DMS114 treated with DMSO at 0.1 percent for 48 hours (cell line): ENCODE measurements at regions not wholly inside any gene's neighbourhood (a gene's known extent, or its start where the extent isn't known, plus 50 kb on each side); places are given as distances from the start of the nearest gene placed in this dataset.
"Not testable (repeated sequence)": the region's sequence is repeated elsewhere in the genome, so short reads cannot be mapped to it uniquely, and the experiment has no call there.

ENCODE experiments used
- DNase-seq: peaks from one replicate; lab custom pipeline; 2025; ENCODE audit not compliant: unreplicated experiment; lab: John Stamatoyannopoulos, UW

- DNase-seq, result not testable (repeated sequence)
These were observed 246.4 kb downstream of the TMEM121 start for GRCh38 chr14:105772710-105773250.

DNA sequence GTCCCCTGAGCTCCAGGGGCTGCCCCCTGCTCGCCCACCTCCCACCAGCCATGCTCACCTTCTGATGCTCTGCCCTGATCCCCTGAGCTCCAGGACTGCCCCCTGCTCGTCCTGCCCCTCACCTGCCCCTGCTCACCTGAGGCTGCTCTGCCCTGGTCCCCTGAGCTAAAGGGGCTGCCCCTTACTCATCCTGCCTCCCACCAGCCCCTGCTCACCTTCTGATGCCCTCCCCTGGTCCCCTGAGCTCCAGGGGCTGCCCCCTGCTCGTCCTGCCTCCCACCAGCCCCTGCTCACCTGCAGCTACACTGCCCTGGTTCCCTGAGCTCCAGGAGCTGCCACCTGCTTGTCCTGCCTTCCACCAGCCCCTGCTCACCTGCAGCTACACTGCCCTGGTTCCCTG is 247.2 kb downstream of the TMEM121 start:
- DNase-seq, result no peak

DNA sequence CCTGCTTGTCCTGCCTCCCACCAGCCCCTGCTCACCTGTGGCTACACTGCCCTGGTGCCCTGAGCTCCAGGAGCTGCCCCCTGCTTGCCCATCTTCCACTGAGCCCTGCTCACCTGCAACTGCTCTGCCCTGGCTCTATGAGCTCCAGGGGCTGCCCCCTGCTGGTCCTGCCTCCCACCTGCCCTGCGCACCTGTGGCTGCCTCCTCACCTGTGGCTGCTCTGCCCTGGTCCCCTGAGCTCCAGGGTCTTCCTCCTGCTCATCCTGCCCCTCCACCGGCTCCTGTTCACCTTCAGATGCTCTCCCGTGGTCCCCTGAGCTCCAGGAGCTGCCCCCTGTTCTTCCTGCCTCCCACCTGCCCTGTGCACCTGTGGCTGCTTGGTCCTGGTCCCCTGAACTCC is 247.6 kb downstream of the TMEM121 start:
- no peak for DNase-seq

- not testable (repeated sequence) for DNase-seq
These were observed 248.4 kb downstream of the TMEM121 start for GRCh38 chr14:105774585-105775348.

GRCh38 chr14:105775349-105775923 is 249.1 kb downstream of the TMEM121 start:
- DNase-seq, result not testable (repeated sequence)

GRCh38 chr14:105776112-105776511 is 249.7 kb downstream of the TMEM121 start:
- DNase-seq, result not testable (repeated sequence)

DNA sequence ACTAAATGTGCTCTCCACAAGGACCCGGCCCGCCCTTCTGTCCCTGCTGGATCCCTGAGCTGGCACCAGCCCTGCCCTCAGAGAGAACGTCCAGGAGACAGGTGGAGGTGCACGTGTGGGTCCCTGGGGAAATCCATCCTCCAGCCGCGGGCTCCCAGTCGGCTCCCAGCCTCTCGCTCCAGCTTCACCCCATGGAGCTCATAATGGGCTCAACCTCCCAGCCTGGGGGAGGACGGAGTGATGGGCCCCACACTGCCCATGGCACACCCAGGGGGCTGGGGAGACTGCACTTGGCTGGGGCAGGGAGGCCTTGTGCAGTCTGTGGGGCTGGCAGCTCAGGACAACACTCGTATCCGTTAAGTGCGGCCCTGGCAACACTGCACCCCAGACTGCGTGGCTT is 250.5 kb downstream of the TMEM121 start:
- no peak for DNase-seq

DNA sequence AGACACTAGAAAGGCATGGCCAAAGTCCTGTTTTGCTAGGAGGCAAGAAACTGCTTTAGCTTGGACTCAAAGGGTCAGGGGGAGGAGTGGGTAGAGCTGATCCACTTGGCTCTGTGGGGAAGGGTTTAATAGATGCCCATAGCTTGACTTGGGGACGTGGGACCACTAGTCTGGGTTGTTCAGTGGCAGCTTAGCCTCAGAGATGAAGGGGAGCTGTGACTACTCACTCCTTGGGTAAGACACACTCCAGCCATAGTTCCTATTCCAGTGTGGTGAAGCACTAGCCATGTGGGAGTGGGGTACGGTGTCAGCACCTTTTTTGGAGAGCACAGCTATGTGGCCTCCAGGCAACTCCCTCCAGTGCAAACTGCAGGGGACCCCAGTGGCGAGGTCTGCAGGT is 257.3 kb downstream of the TMEM121 start:
- DNase-seq, result no peak

DNA sequence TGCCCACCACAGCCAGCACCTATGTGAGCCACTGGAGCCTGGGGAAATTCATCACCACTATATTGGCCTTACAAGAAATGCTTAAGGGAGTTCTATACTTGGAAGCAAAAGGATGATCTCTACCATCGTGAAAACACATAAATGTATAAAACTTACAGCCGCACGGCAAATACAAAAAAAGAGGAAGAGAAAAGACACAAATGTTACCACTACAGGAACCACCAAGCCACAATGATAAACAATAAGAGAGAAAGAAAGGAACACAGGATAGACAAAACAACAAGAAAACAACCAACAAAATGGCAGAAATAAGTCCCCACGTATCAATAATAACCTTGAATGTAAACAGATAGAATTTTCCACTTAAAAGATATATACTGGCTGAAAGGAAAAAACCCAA is 267.5 kb downstream of the TMEM121 start:
- DNase-seq, result no peak

DNA sequence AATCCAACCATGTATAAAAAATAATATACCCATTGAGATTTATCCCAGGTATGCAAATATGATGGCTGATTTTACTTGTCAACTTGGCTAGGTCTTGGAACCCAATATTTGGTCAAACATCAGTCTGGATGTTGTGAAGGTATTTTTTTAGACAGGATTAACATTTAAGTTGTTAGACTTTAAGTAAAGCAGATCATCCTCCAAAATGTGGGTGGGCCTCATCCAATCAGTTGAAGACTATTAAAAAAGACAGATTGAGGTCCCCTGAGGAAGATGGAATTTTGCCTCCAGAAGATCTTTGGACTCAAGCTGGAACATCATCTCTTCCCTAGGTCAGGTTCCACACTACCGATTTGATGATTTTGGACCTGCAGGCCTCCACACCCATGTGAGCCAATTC is 271.2 kb downstream of the TMEM121 start:
- DNase-seq, result no peak

DNA sequence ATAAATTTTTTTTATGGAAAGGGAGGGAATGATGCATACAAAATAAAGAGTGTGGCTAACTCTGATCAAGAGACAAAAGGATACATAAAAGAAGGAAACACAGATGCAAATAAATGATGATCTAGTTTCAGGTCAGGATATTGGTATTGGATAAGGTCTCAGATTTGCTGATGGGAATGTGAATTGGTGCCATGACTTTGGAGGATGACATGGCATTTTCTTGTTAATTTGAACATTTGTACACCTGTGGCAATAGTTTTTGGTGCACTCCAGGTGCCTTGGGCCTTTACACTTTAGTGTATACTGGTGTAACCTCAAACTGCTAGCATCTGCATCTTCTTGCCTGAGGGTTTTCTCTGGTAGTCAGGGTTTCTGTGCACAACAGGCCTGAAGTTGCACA is 279.3 kb downstream of the TMEM121 start:
- DNase-seq, result no peak

DNA sequence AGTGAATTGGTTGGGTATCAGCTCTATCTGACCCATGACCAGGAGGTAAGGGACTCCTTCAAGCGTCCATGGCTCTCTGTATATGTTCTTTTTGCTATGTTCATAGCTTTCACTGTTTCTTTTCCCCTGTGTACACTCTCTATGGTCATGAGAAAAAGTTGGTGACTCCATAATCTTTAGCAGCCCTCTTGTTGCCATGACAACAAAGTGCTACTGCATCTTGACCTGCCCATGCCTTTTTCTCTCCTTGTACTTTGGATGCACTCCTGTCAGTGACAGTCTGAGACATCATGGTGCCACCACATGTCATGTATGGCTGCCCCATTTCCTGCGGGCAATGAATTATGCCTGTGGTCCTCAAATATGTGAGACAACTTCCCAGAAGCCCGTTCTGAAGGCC is 280.2 kb downstream of the TMEM121 start:
- DNase-seq, result no peak

DNA sequence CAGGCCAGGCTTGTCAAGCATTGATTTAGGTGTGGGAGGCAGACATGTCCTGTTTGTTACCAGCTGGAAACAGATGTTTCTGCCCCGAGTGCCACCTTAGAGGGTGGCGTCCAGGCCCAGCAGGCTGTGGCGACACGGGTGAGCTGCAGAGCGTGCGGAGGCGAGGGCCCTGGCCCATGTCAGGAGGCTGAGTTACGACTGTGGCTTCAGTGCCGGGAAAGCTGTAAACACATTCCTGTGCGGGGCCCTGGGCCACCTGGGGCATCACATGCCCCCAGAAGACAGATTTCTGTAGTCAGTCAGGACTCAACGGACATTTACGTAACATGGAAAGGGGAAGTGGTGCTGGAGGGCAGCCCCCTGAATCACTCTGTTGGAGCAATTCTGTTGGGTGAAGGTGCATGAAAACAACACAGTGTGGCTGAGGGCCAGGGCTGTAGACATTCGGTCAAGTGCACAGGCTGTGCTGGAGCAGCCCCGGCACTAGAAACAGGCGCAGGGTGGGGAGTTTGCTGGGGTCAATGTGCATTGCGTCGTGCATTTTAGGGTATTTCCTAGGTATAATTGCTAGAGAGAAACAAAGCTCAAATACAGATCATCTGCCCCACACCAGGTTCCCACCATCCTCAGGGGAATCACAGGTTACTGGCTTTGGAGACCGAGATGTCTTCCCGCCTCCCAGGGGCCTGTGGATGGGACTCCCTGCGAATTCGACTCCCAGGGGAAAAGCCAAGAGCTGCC is 291.8 kb downstream of the TMEM121 start:
- no peak for DNase-seq

GRCh38 chr14:105818712-105819005 is 292.3 kb downstream of the TMEM121 start:
- DNase-seq, result no peak

- DNase-seq, result no peak
These were observed 303.8 kb downstream of the TMEM121 start for GRCh38 chr14:105830171-105830570.

- DNase-seq, result no peak
These were observed 309.8 kb downstream of the TMEM121 start for GRCh38 chr14:105836160-105836559.

- DNase-seq, result no peak
These were observed 310.3 kb downstream of the TMEM121 start for GRCh38 chr14:105836730-105837129.

GRCh38 chr14:105837349-105838063 is 311.1 kb downstream of the TMEM121 start:
- no peak for DNase-seq

DNA sequence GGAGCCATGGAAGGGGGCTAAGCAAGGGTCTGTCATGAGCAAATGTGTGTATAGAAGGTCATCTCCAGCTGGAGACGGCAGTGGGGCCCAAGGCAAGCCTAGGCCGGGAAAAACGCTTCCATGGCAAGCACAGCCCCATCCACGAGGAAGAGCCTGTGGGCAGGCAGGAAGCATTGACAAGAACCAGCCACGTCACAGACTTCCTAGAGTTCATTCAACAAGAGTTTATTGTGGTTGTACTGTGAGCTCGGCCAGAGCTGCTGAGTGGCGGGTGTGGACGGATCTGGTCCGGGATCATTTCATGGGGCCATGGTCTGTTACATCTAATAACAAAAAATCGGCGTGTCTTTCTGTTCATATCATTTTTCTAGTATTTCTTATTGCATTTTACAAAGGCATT is 311.7 kb downstream of the TMEM121 start:
- DNase-seq, result no peak

DNA sequence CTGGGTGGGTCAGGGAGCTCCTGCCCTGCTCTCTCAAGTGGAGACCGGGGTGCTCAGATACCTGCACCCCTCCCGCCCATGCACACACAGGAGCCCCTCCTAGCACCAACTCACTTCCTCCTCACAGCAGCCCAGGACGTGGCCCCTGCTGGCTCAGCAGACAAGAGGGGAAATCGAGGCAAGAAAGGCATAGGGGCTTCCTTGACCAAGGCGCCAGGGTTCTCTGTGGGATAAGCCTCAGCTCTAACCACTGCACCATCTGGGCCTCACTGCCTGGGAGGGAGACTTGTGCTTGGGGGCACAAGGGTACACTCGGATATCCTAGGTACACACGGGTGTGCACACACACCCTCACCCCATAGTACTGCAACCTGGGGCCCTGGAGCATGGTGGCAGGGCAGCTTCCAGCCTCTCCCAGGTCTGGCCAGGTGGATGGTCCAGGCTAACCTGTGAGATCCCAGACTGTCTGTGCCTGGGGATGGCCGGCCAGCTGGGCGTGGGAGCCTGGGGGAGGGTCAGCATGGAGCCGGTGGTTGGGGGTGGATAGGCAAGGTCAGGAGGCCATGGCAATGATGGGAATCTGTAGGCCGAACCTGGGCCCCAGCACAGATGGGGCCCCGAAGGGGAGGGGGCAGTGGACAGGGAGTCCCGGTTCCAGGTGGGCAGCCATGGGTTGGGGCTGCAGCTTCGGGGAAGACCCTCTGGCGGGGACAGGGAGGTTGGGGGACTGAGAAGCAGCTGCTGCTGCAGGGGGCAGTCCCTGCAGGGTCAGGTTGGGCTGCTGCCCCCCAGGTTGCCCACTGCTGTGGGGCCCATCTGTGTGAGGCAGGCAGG is 312.4 kb downstream of the TMEM121 start:
- DNase-seq, result no peak
